HG03108 (cell line): ENCODE measurements at regions not wholly inside any gene's neighbourhood (a gene's known extent, or its start where the extent isn't known, plus 50 kb on each side); places are given as distances from the start of the nearest gene placed in this dataset.
"Not testable (repeated sequence)": the region's sequence is repeated elsewhere in the genome, so short reads cannot be mapped to it uniquely, and the experiment has no call there.

ENCODE experiments used
- ATAC-seq: cut with Tn5 transposase; IDR thresholded peaks from one replicate; pipeline ENCODE4 v1.9.1; 2021; ENCODE audit warnings: moderate library complexity; ENCODE audit not compliant: unreplicated experiment

DNA sequence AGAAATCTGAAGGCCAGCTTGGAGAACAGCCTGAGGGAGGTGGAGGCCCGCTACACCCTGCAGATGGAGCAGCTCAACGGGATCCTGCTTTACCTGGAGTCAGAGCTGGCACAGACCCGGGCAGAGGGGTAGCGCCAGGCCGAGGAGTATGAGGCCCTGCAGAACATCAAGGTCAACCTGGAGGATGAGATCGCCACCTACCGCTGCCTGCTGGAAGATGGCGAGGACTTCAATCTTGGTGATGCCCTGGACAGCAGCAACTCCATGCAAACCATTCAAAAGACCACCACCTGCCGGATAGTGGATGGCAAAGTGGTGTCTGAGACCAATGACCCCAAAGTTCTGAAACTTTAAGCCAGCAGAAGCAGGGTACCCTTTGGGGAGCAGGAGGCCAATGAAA lies 318.4 kb downstream of the ZFHX3 start:
- ATAC-seq = not testable (repeated sequence)

DNA sequence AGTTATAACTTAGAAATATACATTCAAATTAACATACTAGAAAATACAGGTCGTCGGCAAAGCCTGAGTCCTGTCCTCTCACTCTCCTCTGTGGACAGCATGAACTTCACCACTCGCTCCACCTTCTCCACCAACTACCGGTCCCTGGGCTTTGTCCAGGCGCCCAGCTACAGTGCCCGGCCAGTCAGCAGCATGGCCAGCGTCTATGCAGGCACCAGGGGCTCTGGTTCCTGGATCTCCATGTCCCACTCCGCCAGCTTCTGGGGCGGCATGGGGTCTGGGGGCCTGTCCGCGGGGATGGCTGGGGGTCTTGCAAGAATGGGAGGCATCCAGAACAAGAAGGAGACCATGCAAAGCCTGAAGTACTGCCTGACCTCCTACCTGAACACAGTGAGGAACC lies 319.4 kb downstream of the ZFHX3 start:
- no peak for ATAC-seq

DNA sequence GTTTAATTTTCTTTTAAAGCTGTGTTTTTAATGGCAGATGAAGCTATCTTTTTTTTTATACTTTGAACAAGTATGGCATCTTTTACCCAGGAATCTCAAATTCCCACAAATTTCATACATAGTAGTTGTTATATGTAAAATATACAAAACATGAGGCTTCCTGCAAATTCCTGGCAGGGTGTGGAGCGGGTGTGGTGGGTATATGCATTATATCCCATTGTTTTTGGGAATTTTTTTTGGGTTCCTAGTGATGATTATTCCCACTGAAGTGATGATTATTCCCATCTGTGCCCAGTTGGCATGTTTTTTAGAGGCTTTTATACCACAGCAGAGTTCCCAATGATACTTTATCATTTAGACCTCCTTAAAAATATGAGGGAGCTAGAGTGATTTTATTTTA lies 320.4 kb downstream of the ZFHX3 start:
- no peak for ATAC-seq

DNA sequence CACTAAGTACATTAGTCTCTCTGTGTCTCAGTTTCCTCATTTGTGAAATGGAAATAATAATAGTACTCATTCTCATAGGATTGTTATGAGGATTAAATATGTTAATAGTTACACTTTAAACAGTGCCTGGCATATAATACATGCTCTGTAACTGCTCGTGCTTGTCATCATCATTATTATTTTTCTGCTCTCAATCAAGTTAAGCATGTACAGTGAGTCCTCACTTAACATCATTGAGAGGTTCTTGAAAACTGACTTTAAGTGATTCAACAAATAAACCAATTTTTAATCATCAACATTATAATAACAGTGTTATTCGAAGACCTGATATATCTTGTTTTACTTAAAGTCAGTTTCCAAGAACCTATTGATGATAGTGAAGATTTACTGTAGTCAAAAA lies 322.3 kb downstream of the ZFHX3 start:
- ATAC-seq = no peak

DNA sequence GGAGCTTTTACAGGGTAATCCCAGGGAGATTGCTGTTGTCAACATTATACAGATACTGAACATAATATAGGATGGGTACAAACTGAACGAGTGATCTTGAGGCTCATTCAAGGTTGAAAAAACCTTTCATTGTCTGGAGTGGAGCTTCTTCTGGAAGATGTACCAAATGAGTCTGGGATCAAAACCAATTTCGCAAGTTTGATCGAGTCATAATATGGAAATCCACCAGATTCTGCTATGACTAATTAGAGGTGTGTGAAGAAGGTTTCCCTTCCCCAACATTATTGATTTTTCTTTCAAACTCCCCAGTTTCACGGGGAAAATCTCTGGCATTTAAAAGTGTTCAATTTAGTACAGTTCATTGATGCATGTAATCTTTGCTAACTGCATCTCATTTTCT lies 324.1 kb downstream of the ZFHX3 start:
- no peak for ATAC-seq

DNA sequence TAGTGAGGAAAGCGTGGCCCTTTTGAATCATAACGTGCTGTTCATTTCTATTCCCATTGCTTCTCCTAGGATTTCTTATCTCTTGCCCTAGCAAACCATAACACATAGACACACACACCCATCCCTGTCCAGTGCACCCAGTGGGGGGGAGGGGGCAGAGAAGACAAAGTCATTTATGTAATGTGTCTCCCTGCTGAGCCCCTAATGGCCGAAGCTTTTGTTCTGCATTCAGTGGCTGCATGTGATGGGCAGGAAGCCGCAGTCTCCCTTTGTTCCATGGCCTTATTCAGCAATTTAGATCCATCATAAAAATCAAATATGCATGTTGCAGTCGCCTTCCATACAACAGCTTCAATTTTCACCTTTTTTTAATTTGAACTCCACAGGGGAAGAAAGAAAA lies 325.4 kb downstream of the ZFHX3 start:
- no peak for ATAC-seq

DNA sequence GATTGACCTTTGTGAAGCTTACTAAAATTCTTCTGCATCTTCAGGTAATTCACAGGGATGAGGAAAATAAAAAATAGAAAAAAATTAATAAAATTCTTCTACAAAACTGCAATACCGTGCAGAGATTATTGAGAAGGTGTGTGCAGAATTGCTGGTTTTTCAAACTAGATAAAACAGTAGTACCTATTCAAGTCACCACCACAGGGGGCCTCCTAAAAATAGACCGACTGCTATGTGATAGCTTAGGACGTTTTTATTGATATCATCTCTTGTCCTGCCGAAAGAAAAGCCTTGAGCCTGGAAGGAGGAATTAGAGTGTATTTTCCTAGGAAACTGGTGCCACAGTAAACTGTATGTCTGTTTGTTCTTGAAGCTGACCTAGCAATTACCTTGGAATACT lies 325.9 kb downstream of the ZFHX3 start:
- no peak for ATAC-seq

DNA sequence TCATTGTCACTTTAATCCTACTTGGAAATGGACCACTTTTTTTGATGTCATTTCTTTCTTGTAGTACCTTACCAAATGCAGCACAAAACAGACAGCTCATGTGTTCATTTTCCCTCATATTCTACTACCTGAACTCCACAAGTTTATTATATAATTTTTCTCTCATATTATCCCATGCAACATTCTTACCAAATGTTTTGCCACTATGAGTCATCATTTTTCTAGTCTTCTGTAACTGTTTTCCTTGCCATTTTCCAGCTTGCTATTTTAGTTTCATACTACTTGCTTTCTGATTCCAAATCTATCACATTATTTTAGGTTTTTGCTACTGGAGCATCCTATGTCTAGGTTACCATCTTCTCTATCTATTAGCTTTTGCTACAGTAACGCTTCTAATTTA lies 332.7 kb downstream of the ZFHX3 start:
- ATAC-seq = no peak

DNA sequence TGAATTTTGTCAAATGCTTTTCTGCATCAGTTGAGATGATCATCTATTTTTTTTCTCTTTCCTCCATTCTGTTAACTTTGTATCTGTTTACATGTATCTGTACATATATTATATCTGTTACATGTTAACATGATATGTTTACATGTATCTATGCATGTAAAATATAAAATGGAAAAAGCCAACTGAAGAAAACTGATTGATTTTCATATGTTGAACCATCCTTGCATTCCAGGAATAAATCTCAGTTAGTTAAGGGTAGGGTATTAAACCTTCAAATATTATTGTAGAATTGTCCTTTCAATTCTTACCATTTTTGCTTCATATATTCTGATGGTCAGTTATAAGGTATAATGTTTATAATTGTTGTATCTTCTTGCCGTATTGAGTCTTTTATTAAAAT lies 336.1 kb downstream of the ZFHX3 start:
- ATAC-seq = no peak

DNA sequence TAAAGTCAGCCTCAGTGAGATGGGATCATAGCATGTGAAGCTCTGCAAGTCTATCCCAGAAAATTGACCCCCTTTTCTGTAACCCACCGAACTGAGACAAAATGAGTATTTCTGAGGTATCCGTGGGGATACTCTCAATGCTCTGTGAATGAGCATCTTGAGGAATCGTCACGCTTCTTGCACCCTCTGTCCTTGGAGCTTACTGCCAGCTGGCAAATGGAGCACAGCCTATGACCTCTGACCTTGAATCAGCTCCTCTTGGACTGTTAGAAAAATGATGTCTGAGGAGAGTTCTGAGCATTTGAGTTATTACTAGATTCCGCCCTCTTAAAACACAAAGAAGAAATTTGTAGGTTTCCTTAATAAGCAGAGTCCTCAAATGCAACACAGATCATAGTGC lies 342.1 kb downstream of the ZFHX3 start:
- no peak for ATAC-seq

DNA sequence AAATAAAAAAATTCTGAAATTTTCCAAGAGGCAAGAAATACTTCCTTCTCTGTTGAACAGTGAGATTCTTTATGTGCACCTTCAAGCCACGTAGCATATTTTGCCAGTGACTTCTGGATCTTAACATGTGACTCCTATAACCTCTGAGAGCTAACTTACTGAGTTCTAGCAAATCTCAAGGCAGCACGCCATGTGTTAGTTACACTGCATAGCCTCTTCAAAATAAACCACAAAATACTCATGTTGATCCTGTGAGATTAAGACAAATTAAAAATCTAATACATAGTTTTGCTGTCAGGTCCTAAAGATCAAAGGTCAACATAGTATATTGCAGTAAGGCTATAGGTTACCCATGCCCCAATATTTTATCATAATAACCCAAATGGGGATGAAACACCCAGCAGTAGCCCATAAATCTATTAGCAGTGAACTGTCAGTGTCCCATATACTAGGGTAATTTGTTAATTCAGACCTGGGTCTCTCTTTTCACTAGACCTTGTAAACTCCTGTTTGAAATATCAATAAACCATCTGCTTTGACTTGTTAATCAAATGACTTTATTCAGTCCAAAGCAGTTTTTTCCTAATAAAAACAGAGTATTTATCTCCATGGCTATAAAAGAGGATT lies 343.1 kb downstream of the ZFHX3 start:
- no peak for ATAC-seq

DNA sequence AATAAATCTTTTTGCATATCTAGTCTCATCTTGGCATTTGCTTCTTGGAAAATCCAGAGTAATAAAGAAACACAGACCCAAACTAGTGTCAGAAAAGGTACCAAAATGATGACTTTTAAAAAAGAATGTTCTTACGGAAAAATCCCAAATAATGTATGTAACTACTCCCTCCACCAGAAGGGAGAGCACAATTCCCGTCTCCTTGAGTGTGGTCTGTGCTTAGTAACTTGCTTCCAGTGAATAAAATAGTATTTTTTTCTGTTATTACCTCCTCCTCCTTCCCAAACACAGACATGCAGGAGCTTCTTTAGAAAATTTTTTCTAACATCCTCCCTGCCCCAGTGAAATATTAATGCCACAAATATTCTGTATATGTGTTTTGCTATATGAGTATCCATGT lies 358.1 kb downstream of the ZFHX3 start:
- ATAC-seq = no peak

DNA sequence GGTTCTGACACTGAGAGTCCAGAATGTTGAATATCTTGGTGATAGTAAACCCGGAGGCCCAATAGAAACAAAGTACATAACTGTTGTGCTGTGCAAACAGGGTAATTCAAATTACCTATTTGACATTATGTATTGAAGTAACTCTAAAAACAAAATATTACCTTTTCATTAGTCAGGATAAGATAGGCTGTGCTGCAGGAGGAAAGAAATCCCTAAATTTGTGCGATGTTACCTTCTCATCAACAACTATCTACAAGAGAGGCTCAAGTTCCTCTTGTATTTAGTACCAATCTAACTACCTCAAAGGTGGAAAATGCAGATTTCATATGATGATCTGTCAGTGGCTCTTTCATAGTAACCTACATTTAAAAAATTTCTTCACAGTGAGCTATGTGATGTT lies 367.2 kb downstream of the ZFHX3 start:
- no peak for ATAC-seq

DNA sequence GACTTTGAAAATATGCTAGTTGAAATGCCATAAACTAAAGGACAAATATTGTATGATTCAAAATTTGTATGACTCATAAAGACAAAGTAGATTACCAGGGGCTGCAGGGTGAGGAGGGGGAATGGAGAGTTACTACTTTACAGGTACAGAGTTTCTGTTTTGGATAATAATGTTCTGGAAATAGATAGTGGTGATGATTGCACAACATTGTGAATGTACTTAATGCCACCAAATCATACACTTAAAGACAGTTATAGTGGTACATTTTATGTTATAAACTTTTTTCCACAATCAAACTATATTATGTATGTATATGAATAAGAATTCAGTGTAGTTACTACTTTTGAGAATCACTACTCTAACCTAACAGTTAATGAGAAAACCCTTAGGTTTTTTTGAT lies 368.1 kb downstream of the ZFHX3 start:
- no peak for ATAC-seq

DNA sequence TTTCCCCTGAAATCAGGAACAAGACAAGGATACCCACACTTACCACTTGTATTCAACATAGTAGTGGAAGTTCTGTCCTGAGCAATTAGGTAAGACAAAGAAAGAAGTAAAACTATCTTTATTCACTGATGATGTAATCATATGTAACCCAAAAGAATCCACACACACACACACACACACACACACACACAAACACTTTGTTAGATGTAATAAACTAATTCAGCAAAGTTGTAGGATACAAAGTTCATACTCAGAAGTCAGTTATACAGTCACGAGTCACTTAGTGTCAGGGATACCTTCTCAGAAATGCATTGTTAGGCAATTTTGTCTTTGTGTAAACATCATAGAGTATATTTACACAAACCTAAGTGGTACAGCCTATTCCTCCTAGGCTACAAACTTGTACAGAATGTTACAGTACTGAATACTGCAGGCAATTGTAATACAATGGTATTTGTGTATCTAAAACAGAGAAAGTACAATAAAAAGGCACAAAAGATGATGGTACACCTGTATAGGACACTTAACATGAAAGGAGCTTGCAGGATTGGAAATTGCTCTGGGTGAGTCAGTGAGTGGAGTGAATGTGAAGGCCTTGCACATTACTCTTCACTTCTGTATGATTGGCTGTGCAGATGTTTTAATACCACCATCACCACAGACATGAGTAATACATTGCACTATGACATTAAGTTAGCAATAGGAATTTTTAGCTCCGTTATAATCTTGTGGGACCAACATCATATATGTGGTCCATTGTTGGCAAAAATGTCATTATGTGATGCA lies 370.1 kb downstream of the ZFHX3 start:
- no peak for ATAC-seq

DNA sequence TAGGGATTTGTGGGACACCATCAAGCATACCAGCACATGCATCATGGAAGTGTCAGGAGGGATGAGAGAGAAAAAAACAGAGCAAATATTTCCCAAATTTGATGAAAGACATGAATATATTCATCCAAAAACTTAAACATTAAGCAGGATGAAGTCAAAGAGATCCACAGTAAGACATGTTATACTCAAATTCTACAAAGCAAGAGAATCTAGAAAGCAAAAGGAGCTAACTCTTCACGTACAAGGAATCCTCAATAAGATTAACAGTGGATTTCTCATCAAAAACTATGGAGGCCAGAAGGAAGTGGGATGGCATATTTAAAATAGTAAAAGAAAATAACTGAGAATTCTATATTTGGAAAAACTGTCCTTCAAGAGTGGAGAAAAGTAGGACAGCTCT lies 374.8 kb downstream of the ZFHX3 start:
- no peak for ATAC-seq

DNA sequence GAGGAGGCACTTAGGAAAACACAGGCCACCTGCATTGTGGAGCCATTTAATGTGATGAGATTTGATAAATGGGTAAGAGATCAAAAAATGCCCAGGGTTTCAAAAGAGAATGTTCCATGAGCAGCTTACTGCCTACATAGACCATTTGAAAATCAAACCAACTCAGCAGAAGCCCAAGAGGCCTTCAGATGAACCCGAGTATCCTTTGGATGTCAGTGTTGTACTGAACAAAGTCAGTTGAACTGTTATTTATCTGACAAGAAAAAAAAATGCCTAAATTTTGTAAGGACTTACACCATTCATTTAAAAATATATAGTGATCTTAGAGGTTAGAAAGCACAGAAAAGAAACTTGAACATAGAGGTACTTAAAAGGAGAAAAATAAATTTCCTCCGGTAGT lies 381.7 kb downstream of the ZFHX3 start:
- ATAC-seq = no peak

DNA sequence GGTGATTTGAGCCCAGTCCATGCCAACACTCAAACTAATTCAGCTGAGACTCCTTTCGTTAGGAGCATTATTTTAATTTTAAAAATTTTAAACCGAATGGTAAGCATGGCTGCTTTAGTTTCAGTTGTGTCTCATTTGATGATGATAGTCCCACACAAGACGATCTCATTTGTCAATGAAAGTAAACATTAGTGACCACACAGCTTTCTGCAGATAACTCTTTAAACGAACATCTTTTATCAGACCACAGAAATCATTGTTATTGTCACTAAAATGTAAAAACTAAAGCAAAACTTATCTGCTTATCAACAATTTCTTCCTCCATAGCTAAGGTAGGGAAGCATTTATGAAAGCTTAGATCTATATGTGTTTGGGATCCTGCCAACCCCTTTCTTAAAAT lies 382.2 kb downstream of the ZFHX3 start:
- ATAC-seq = no peak

DNA sequence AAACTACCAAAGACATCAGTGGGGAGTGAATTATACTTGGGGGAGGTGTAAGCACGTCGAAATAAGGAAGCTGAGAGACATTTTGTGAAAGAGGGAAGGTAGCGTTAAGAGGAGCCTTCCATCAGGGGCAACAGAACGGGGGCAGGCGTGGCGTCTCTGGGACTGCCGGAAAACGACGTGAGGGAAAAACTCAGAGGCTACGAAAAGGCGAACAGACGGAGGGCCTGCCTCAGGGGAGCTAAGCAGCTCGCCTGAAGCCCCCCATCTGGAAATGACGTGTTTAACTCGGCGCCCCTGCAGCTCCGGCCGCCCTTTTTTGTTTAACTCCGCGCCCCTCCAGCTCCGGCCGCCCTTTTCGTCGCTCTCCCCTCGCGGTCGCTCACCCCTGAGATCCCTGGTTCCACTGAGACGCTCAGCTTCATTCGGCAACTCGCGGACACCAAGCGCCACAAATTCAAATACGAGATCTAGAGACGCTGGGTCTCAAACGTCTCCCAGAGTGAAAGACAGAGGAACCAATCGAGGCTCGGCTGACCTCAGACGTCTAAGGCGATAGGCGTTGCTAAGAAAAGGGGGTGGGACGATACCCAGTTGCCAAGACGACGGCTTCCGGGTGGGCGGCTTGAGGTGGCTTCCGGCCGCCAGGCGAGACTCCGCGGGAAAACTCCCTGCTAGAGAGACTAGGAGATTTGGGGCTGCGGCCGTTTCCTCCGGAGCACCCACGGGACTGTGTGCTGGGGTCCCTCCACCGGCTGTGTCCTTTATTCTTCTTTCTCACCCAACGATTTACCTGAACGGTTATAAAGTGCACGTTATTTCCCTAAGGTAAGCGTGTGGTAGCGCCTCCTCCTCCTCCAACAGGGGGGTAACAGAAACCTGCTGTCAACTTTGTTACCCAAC lies 383.2 kb downstream of the ZFHX3 start:
- ATAC-seq = peak; percentile 100

DNA sequence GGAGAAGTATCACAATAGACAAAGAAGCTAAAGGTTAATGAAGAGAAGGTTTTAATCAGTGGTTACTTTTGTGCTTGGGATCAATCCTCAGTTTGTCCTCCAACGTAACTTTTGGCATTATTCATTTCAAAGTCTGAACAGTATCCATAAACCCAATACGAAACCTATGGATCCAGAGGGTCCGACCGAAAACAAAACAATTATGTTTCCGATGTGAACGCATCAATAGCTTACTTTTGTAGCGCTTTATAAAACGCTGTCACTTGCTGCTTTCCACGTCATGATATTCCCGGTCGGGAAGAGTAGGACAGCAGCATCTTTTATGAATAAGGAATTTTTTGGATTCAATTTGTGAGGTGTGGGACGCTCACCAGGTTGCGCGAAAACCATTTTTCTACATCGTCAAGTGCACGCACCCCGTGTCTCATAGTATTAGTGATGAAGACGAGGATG lies 383.8 kb downstream of the ZFHX3 start:
- ATAC-seq = no peak

DNA sequence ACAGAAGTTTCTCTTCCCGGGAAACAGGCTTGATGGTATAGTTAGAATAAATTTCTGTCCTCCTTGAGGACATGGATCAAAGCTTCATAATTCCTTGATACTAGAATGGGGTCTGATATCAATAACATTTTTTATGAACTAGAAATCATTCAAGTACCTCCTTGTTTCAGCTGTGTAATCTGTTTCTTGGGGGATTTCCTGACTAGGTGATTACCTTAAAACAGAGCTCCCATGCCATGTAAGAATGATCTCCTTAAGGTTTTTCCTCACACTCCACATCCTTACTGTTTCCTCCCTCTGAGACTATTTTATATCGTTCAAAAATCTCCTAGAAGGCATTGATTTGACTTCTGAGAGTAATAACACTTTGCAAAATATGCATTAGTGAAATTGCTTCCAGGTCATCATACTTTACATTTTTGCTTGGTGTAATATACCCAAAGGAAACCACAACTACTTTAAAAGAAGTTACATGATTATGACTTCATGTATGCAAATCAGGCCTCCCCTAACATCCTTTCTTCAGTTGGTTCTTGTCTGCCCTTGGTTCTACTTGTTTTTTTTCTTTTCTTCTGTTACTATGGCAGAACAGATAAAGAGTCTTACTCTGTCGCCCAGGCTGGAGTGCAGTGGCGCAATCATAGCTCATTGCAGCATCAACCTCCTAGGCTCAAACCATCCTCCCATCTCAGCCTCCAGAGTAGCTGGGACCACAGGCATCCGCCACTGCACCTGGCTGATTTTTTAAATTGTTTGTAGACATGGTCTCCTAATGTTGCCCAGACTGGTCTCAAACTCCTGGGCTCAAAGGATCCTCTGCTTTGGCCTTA lies 388.8 kb downstream of the ZFHX3 start:
- ATAC-seq = no peak
